Naive thymus-derived CD4-positive, alpha-beta T cell (primary cell): ENCODE measurements at regions not wholly inside any gene's neighbourhood (a gene's known extent, or its start where the extent isn't known, plus 50 kb on each side); places are given as distances from the start of the nearest gene placed in this dataset.

ENCODE experiments used
- ATAC-seq: fragments of 150-1000 bp; cut with Tn5 transposase; 2 replicates; pipeline ENCODE4 v1.10.0; 2021; ENCODE audit warnings: mild to moderate bottlenecking, moderate library complexity
- CTCF ChIA-PET: fragments of 350-600 bp; sonication (Branson Sonifier 250); formaldehyde crosslinking; loops from one replicate; lab custom pipeline; 2021; ENCODE audit warnings: antibody characterized with exemption; lab: Charles Lee
- POLR2A ChIA-PET: fragments of 350-600 bp; sonication (Branson Sonifier 250); formaldehyde crosslinking; loops from one replicate; lab custom pipeline; 2021; ENCODE audit warnings: antibody characterized with exemption, inconsistent platforms; lab: Charles Lee
- DNase-seq, 9 donors: peaks; one replicate each; pipeline versions ENCODE4 v3.0.0 to v3.0.0-alpha.2; 2020 to 2022; ENCODE audit warnings: mixed read lengths in 1 of 9
- H3K27ac ChIP-seq: one replicate; pipeline ENCODE4 v1.7.0; 2013; ENCODE audit warnings: mild to moderate bottlenecking, low read depth, low read length, moderate library complexity
- H3K27me3 ChIP-seq, 2 donors: one replicate each; pipeline ENCODE4 v1.7.0; 2013; ENCODE audit warnings: low read length in 2 of 2, mild to moderate bottlenecking in 2 of 2, moderate library complexity in 2 of 2; ENCODE audit not compliant: control insufficient read depth in 2 of 2, insufficient read depth in 2 of 2
- H3K36me3 ChIP-seq, 3 experiments: 1 replicate in 2 of 3; 2 replicates in 1 of 3; pipeline ENCODE4 v1.7.0; 2013; ENCODE audit warnings: low read length in 3 of 3, mild to moderate bottlenecking in 3 of 3, moderate library complexity in 1 of 3; ENCODE audit not compliant: insufficient read depth in 3 of 3, control insufficient read depth in 2 of 3
- H3K4me1 ChIP-seq, 2 donors: one replicate each; pipeline ENCODE4 v1.7.0; 2013; ENCODE audit warnings: low read length in 2 of 2, mild to moderate bottlenecking in 2 of 2, moderate library complexity in 1 of 2; ENCODE audit not compliant: control insufficient read depth in 2 of 2, insufficient read depth in 2 of 2
- H3K4me3 ChIP-seq: 2 replicates; pipeline ENCODE4 v1.7.0; 2013; ENCODE audit warnings: mild to moderate bottlenecking, low read length
- H3K9me3 ChIP-seq, 3 experiments: 1 replicate in 2 of 3; 2 replicates in 1 of 3; pipeline ENCODE4 v1.7.0; 2013; ENCODE audit warnings: low read length in 3 of 3; ENCODE audit not compliant: control insufficient read depth in 2 of 3
- H3K27ac Mint-ChIP-seq, 9 donors: one replicate each; pipeline ENCODE4 v1.8.0; 2020 to 2022; ENCODE audit warnings: mixed read lengths in 9 of 9, mild to moderate bottlenecking in 8 of 9, moderate library complexity in 5 of 9, inconsistent platforms in 2 of 9
- H3K27me3 Mint-ChIP-seq, 5 donors: one replicate each; pipeline ENCODE4 v1.8.0; 2021 to 2022; ENCODE audit warnings: mixed read lengths in 5 of 5, mild to moderate bottlenecking in 1 of 5
- H3K36me3 Mint-ChIP-seq, 5 donors: one replicate each; pipeline ENCODE4 v1.8.0; 2020 to 2022; ENCODE audit warnings: mixed read lengths in 5 of 5, mild to moderate bottlenecking in 3 of 5, inconsistent platforms in 1 of 5
- H3K4me1 Mint-ChIP-seq, 7 donors: one replicate each; pipeline ENCODE4 v1.8.0; 2020 to 2022; ENCODE audit warnings: mixed read lengths in 7 of 7, mild to moderate bottlenecking in 3 of 7, inconsistent platforms in 1 of 7
- H3K4me3 Mint-ChIP-seq, 10 donors: one replicate each; pipeline ENCODE4 v1.8.0; 2020 to 2022; ENCODE audit warnings: mild to moderate bottlenecking in 10 of 10, mixed read lengths in 10 of 10, moderate library complexity in 6 of 10, inconsistent platforms in 2 of 10
- H3K9me3 Mint-ChIP-seq, 11 donors: one replicate each; pipeline ENCODE4 v1.8.0; 2020 to 2022; ENCODE audit warnings: mixed read lengths in 11 of 11, mild to moderate bottlenecking in 4 of 11, inconsistent platforms in 1 of 11, moderate library complexity in 1 of 11
- intact Hi-C, 2 donors: fragments of 100-400 bp; cut with micrococcal nuclease; formaldehyde crosslinking; loops; one replicate each; pipeline ENCODE4 v1.15.1; 2023

DNA sequence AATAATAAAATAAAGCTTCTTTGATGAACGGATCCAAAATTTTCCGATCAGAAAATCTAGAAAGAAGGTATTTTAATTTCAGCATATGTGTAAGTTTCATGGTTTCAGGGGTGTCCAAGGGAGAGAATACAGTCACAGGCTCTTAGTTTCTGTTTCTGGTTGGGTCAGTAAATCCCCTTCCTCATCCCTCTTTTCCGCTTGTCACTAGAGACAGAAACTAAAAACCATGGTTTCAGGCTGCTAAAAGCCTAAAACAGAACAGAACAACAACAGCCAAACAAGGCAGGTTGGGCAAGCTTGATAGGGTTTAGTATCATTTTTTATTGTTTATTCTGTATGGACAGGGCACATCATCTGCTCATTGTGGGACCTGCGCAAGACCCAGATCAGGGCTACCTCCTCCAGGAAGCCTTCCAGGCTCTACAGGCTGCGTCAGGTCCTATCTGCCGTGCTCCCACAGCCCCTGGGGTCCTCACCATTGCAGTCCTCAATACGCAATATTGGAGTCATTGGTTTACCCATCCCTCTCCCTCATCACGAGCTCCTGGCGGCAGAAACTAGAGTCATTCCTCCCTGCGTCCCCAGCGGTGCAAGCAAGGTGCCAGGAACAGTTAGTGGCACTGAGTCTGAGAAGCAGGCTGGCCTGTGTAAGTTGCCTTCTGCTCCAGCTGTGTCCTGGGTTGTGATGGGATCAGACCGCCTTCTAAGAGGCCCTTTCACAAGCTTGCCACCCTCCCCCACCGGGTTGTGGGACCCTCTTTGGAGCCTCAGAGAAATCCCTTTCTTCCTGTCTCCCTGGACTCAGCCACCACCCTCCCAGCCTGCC is 70.2 kb upstream of the CUX1 start:
- Mint-ChIP-seq H3K4me1 (peaks cover 0 to 24% (median 8%) of the 10 kb centered on the region in 7 donors), H3K27ac (peak overlapping the region in 1 of 9 donors; percentile 69), H3K9me3 (no peaks in the 10 kb centered on the region), H3K36me3 (no peaks in the 10 kb centered on the region), H3K27me3 (peaks cover 0 to 5% (median 0%) of the 10 kb centered on the region in 5 donors), H3K4me3 (peak overlapping the region in 1 of 10 donors; percentile 9)
- ChIA-PET POLR2A (no interaction called here), CTCF (no interaction called here)
- Histone ChIP-seq H3K9me3 (no peaks in the 10 kb centered on the region), H3K36me3 (no peaks in the 10 kb centered on the region), H3K27me3 (no peaks in the 10 kb centered on the region), H3K4me1 (peaks cover 0 to 6% of the 10 kb centered on the region in 2 donors), H3K27ac (no peak overlapping the region), H3K4me3 (no peak overlapping the region)
- intact Hi-C loops = no loop called here
- ATAC-seq (no peak), DNase-seq (no peak)

DNA sequence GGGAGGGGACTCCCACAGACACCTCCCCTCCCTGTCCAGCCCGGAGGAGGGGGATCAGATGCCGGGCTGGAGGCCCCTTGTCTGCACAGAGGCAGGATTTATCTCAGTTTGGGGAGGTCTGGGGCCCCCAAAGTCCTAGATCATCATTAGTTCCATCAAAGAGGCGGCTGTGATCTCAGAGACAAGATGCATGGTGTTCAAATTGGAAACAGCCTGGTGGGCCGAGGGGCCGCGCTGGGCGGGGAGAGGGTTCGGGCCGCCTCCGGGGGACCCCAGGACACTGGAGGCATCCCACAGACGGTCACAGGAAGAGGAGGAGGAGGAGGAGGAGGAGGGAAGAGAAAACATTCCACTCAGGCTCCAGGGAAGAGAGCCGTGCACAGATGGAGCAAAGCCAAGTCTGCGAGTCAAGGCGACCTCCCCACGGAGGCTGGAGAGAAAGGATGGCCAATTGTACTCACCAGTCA is 69.5 kb upstream of the CUX1 start:
- ChIA-PET POLR2A (no interaction called here), CTCF (no interaction called here)
- H3K9me3 Mint-ChIP-seq = no peaks in the 10 kb centered on the region
- H3K36me3 Mint-ChIP-seq = no peaks in the 10 kb centered on the region
- Histone ChIP-seq H3K4me3 (no peak overlapping the region), H3K27ac (no peak overlapping the region), H3K27me3 (no peaks in the 10 kb centered on the region), H3K4me1 (no peaks in the 10 kb centered on the region), H3K9me3 (no peaks in the 10 kb centered on the region), H3K36me3 (no peaks in the 10 kb centered on the region)
- ATAC-seq = no peak
- H3K4me3 Mint-ChIP-seq = no peak overlapping the region
- H3K27me3 Mint-ChIP-seq = peaks cover 0 to 5% (median 0%) of the 10 kb centered on the region in 5 donors
- DNase-seq = no peak
- peaks cover 0 to 19% (median 5%) of the 10 kb centered on the region in 7 donors for H3K4me1 Mint-ChIP-seq
- intact Hi-C loops = no loop called here
- no peak overlapping the region for H3K27ac Mint-ChIP-seq

DNA sequence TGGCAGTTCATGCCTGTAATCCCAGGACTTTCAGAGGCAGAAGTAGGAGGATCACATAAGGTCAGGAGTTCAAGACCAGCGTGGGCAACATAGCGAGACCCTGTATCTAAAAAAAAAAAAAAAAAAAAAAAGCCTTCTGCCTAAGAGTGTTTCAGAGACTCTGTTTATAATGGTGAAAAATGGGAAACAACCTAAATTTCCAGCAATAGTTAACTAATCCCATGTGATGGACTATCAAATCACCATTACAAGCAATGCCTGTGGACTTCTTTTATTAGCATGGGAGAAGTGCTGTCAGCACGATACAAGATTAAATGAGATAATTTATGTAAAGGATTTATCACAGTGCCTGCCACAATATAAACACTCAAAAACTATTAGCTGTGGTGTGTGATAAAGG is 67.5 kb upstream of the CUX1 start:
- H3K4me3 Mint-ChIP-seq = no peak overlapping the region
- DNase-seq = no peak
- peak overlapping the region in 1 of 9 donors; percentile 70 for H3K27ac Mint-ChIP-seq
- Histone ChIP-seq H3K36me3 (no peaks in the 10 kb centered on the region), H3K4me1 (no peaks in the 10 kb centered on the region), H3K4me3 (no peak overlapping the region), H3K27ac (no peak overlapping the region), H3K9me3 (no peaks in the 10 kb centered on the region), H3K27me3 (no peaks in the 10 kb centered on the region)
- intact Hi-C loops = no loop called here
- ChIA-PET POLR2A (no interaction called here), CTCF (no interaction called here)
- H3K27me3 Mint-ChIP-seq = peaks cover 0 to 5% (median 0%) of the 10 kb centered on the region in 5 donors
- no peaks in the 10 kb centered on the region for H3K36me3 Mint-ChIP-seq
- H3K9me3 Mint-ChIP-seq = no peaks in the 10 kb centered on the region
- H3K4me1 Mint-ChIP-seq = peaks cover 8 to 35% (median 11%) of the 10 kb centered on the region in 7 donors
- no peak for ATAC-seq

DNA sequence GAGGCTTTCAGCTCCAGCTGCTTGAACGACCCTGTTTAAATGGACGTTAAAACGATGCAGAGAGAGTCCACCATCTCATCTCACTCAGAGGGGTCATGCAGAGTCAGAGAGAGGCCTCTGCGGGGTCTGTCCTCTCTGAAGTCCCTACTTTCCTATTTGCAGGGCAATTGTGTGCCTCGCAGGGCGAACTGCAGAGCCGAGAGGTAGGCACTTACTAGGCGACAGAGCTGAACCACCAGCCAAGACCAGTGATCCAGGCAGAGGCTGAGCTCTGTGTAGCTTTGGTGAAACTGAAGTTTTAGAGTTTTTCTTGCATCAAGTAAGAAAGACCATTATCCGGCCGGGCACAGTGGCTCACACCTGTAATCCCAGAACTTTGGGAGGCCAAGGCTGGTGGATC is 64.1 kb upstream of the CUX1 start:
- intact Hi-C loops = no loop called here
- H3K4me3 Mint-ChIP-seq = peak overlapping the region in 3 of 10 donors; percentile 17 to 60 (median 36)

DNA sequence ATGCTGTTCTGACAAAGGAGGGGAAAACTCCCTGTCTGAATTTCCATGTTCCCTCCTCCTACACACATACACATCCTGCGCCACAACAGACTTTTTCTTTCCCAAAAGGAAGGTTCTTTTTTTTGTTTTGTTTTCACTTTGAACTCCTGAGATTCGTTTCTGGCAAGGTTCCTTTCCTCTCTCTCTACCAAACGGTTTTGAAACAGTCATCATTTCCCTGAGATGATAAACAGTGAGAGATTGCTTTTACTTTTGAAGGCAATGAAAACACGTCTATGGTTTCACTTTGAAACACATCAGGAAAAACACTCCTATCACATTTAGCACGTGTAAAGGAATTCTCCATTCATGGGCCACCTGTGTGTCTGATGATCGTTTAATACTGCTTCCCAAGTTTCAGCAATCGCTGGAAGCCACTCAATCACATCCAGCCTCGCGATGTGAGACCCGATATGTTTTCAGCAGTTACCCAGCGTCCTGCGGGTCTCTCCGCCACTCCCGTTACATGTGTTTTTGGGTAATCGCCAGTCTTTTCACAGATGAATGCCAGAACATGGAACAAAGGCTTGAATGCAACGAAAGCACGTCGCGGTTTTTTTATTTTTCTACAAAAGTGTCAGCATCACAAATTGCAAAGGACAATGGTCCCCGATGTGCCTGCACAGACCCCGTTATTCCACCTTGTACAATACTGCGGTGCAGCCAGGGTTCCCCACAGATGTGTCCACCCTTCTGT is 62.8 kb upstream of the CUX1 start:
- Histone ChIP-seq H3K36me3 (no peaks in the 10 kb centered on the region), H3K4me1 (no peaks in the 10 kb centered on the region), H3K27ac (no peak overlapping the region), H3K9me3 (no peaks in the 10 kb centered on the region), H3K27me3 (no peaks in the 10 kb centered on the region), H3K4me3 (peak overlapping the region; percentile 51)
- H3K4me1 Mint-ChIP-seq = peaks cover 10 to 29% (median 11%) of the 10 kb centered on the region in 7 donors
- no peaks in the 10 kb centered on the region for H3K9me3 Mint-ChIP-seq
- peak overlapping the region; percentile 63 to 95 (median 86) for H3K4me3 Mint-ChIP-seq
- no peaks in the 10 kb centered on the region for H3K36me3 Mint-ChIP-seq
- H3K27ac Mint-ChIP-seq = peak overlapping the region; percentile 1 to 91 (median 78)
- peaks cover 0 to 2% (median 0%) of the 10 kb centered on the region in 5 donors for H3K27me3 Mint-ChIP-seq
- POLR2A ChIA-PET = no interaction called here
- intact Hi-C loops = no loop called here
- DNase-seq (peak in 2 of 9 donors; percentile 7 to 14), ATAC-seq (peak; percentile 32)
- CTCF ChIA-PET = no interaction called here

More for the DNA sequence above, 64.1 kb upstream of the CUX1 start:
- Mint-ChIP-seq H3K9me3 (no peaks in the 10 kb centered on the region), H3K36me3 (no peaks in the 10 kb centered on the region), H3K27me3 (peaks cover 0 to 5% (median 0%) of the 10 kb centered on the region in 5 donors), H3K4me1 (peaks cover 10 to 33% (median 13%) of the 10 kb centered on the region in 7 donors), H3K27ac (no peak overlapping the region)
- no peak for DNase-seq
- ChIA-PET POLR2A (no interaction called here), CTCF (interaction anchor here (0.7 kb wide), 1 partner anchor 151 kb away, joined by 5 read pairs; no protein-coding TSS in a partner anchor)
- Histone ChIP-seq H3K4me1 (no peaks in the 10 kb centered on the region), H3K27me3 (no peaks in the 10 kb centered on the region), H3K36me3 (no peaks in the 10 kb centered on the region), H3K27ac (no peak overlapping the region), H3K4me3 (no peak overlapping the region), H3K9me3 (no peaks in the 10 kb centered on the region)
- ATAC-seq = no peak

DNA sequence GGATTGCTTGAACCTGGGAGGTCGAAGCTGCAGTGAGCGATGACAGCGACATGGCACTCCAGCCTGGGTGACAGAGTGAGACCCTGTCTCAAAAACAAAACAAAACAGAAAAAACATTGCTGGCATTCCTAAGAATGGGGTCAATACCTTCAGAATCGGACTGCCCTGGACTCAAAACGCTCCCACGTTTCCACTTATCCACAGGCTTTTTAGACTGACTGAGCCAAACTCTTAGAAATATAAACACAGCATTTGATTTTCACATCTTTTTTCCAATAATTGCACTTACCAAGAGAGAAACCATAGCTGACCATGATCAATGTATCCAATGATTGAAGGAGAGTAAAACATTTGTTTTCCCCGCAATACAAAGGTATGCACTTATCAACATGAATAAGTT is 59.5 kb upstream of the CUX1 start:
- no peaks in the 10 kb centered on the region for H3K36me3 Mint-ChIP-seq
- no peaks in the 10 kb centered on the region for H3K27me3 ChIP-seq
- intact Hi-C loops = no loop called here
- H3K9me3 ChIP-seq = no peaks in the 10 kb centered on the region
- no peak overlapping the region for H3K4me3 Mint-ChIP-seq
- no peaks in the 10 kb centered on the region for H3K9me3 Mint-ChIP-seq
- H3K27ac ChIP-seq = no peak overlapping the region
- H3K27me3 Mint-ChIP-seq = no peaks in the 10 kb centered on the region
- peaks cover 10 to 28% (median 12%) of the 10 kb centered on the region in 7 donors for H3K4me1 Mint-ChIP-seq
- H3K27ac Mint-ChIP-seq = no peak overlapping the region
- H3K4me3 ChIP-seq = no peak overlapping the region
- CTCF ChIA-PET = no interaction called here
- DNase-seq = no peak
- H3K4me1 ChIP-seq = no peaks in the 10 kb centered on the region
- ATAC-seq = no peak
- POLR2A ChIA-PET = no interaction called here
- H3K36me3 ChIP-seq = no peaks in the 10 kb centered on the region
